ENCODE measurements at regions not wholly inside any gene's neighbourhood (a gene's known extent, or its start where the extent isn't known, plus 50 kb on each side); places are given as distances from the start of the nearest gene placed in this dataset.

DNA sequence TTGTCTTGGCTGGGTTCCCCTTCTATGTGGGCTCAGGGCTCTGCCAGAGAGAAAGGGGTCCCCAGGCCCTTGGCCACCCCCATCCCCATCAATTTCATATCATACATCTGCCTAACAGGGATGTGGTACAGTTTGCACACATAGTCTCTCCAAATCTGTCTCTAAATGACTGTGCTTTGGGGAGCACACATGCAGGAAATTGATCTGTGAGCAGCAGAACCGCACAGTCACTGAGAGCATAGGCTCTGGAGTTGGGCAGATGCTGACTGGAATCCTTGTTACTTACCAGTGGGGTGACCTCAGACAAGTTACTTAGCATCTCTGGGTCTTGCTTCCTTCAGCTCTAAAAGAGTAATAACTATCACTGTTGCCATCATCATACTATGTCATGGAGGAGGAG, 273.9 kb downstream of the ABHD5 start:
- no peak for TF ChIP-seq EZH2 (IDR thresholded peaks at IDR 0.05; ENCODE audit: borderline replicate concordance, insufficient read depth, low read depth, low read length, poor library complexity, severe bottlenecking)
- TF ChIP-seq, protein P1, sequence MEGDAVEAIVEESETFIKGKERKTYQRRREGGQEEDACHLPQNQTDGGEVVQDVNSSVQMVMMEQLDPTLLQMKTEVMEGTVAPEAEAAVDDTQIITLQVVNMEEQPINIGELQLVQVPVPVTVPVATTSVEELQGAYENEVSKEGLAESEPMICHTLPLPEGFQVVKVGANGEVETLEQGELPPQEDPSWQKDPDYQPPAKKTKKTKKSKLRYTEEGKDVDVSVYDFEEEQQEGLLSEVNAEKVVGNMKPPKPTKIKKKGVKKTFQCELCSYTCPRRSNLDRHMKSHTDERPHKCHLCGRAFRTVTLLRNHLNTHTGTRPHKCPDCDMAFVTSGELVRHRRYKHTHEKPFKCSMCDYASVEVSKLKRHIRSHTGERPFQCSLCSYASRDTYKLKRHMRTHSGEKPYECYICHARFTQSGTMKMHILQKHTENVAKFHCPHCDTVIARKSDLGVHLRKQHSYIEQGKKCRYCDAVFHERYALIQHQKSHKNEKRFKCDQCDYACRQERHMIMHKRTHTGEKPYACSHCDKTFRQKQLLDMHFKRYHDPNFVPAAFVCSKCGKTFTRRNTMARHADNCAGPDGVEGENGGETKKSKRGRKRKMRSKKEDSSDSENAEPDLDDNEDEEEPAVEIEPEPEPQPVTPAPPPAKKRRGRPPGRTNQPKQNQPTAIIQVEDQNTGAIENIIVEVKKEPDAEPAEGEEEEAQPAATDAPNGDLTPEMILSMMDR (IDR thresholded peaks at IDR 0.05), result no peak
